Adrenal gland (tissue), 5 donors: ENCODE measurements at regions not wholly inside any gene's neighbourhood (a gene's known extent, or its start where the extent isn't known, plus 50 kb on each side); places are given as distances from the start of the nearest gene placed in this dataset.

Experiments used
- POLR2A ChIP-seq, 2 donors: fragments of 450-650 bp; IDR thresholded peaks; one replicate each; pipeline ENCODE4 v1.6.1; 2017; ENCODE audit warnings: antibody characterized with exemption in 2 of 2, mild to moderate bottlenecking in 2 of 2, moderate library complexity in 1 of 2
- TF ChIP-seq, protein P1 (sequence below), 6 experiments: fragments of 450-650 bp in 4 of 6; fragments of 200-600 bp in 2 of 6; sonication (generic) in 1 of 6; IDR thresholded peaks; 1 replicate in 5 of 6; 2 replicates in 1 of 6; pipeline versions ENCODE4 v1.5.1 to v1.8.0; 2016 to 2021; ENCODE audit warnings: antibody characterized with exemption in 6 of 6, mild to moderate bottlenecking in 2 of 6, moderate library complexity in 1 of 6
- donor health status: DM: no; HTN: no; CAD: no.

DNA sequence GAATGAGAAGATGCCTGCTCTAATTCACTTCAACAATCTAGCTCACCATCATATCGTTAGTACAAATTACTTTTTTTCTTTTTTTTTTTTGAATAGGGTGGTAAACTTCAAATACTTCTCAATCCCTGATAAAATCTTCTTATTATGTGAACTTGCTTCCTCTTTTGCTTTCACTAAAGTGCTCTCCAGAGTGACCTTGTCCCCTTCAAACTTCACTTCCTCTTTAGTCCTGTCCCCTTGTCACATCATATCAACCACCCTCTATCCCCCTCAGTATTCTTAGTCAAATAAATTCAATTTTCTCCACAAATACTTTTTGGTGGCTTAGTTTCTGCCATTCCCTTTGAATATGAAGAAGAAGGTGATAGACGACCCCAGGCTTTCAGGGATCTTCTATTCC, 124.9 kb upstream of the PLXNA2 start:
- TF ChIP-seq, protein P1, sequence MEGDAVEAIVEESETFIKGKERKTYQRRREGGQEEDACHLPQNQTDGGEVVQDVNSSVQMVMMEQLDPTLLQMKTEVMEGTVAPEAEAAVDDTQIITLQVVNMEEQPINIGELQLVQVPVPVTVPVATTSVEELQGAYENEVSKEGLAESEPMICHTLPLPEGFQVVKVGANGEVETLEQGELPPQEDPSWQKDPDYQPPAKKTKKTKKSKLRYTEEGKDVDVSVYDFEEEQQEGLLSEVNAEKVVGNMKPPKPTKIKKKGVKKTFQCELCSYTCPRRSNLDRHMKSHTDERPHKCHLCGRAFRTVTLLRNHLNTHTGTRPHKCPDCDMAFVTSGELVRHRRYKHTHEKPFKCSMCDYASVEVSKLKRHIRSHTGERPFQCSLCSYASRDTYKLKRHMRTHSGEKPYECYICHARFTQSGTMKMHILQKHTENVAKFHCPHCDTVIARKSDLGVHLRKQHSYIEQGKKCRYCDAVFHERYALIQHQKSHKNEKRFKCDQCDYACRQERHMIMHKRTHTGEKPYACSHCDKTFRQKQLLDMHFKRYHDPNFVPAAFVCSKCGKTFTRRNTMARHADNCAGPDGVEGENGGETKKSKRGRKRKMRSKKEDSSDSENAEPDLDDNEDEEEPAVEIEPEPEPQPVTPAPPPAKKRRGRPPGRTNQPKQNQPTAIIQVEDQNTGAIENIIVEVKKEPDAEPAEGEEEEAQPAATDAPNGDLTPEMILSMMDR (IDR thresholded peaks at IDR 0.05) = no peak
- no peak for TF ChIP-seq POLR2A (IDR thresholded peaks at IDR 0.05)
